T47D (cell line): ENCODE measurements at regions not wholly inside any gene's neighbourhood (a gene's known extent, or its start where the extent isn't known, plus 50 kb on each side); places are given as distances from the start of the nearest gene placed in this dataset.

ENCODE experiments used
- DNase-seq, 2 experiments: peaks; one replicate each; pipeline versions ENCODE4 v3.0.0 to v3.0.0-alpha.2; 2011 to 2012; ENCODE audit warnings: low read depth in 1 of 2, low spot score in 1 of 2
- JUND ChIP-seq: IDR thresholded peaks from 2 replicates; pipeline ENCODE4 v1.6.1; 2012; ENCODE audit warnings: low read depth
- in situ Hi-C: cut with HindIII; loops from 2 replicates; pipeline ENCODE4 v1.10.0; 2016; ENCODE audit warnings: low sequenced_read_pairs, low pct_unique_long_range_greater_than_20kb

DNA sequence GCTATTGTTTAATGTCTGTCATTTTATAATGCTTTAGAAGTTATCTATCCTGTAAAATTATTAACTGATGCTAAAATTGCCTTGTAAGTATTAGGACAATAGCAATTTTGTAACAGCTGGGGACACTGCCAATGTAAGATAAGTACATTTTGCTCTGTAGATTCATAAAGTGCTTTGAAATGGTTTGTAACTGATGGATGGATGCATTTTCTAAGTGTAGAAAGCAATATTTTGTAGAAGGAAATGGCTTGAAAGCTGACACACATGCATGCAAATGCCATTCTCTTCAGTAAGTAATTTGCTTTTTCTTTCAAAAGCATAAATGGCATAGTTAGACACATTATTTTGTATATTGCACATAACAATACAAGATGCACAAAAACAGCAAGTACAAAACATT lies 129.8 kb downstream of the FOXG1 start:
- DNase-seq: no peak
- in situ Hi-C loops: no loop called here
- TF ChIP-seq JUND: no peak

DNA sequence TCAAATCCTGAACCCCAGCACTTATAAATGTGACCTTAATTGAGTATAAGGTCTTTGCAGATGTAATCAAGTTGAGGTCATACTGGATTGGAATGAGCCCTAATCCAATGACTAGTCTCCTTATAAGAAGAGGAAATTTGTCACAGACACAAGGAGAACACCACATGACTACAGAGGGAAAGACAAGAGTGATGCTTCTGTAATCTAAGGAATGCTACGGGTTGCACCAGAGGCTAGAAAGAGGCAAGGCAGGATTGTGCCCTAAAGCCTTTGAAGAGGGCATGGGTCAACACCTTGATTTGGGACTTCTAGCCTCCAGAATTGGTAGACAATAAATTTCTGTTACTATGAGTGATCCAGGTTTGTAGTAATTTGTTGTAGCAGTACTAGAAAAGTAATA lies 135.0 kb downstream of the FOXG1 start:
- no peak for DNase-seq
- no peak for TF ChIP-seq JUND
- in situ Hi-C loops: no loop called here

DNA sequence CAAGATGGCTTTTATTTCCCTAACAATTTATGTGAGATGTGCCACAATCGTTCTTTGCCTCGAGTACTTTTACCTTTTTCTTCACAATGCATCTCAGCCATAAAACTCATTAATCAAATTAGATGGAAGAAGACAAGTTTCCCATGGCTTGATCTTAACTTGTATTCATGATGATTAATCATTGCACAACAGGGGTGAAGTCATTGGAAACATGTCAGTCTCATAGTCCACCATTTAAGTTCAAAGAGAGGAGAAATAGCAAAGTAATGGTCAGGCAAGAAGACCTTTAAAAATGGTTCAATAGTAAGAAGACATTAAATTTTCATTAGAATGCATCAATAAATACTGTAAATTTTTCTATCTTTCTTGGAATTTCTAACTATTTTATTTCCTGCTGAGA lies 136.3 kb downstream of the FOXG1 start:
- TF ChIP-seq JUND: no peak
- no peak for DNase-seq
- in situ Hi-C loops: no loop called here

DNA sequence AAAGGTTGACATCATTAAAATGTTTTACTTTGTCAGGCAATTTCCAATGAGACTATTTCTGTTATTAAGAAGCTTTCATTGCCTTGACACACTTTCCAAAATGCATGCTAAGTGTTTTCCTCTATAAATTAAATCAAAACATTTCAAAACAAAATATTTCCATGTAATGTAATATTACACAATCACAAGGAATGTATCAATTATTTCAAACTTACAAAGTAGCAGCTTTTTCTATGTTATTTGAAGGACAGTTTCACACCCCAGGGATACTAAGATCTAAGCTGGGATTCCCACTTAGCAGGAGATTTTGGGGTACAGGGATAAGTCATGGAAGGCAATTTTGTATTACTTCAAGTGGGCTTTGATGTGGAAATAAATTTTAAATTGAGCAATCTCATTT lies 144.9 kb downstream of the FOXG1 start:
- no peak for DNase-seq
- in situ Hi-C loops: no loop called here
- no peak for TF ChIP-seq JUND

DNA sequence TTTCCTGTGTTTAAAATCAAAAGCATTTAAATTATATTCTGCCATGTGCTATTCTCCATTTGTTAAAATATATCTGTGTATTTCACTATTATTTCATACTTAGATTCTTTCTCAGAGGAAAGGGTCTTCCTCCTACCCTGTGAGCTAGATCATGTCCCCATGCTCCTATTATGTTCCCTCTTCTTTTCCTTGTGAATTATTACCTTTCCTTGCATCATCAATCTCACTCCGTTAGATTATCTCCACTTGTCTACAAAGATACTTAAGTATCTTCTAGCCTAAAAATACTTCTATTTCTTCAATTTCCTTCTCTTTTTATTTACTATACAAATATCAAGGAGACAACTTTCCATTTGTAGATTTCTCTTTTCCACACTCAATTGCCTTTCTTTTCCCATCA lies 146.5 kb downstream of the FOXG1 start:
- TF ChIP-seq JUND: no peak
- no peak for DNase-seq
- in situ Hi-C loops: no loop called here

DNA sequence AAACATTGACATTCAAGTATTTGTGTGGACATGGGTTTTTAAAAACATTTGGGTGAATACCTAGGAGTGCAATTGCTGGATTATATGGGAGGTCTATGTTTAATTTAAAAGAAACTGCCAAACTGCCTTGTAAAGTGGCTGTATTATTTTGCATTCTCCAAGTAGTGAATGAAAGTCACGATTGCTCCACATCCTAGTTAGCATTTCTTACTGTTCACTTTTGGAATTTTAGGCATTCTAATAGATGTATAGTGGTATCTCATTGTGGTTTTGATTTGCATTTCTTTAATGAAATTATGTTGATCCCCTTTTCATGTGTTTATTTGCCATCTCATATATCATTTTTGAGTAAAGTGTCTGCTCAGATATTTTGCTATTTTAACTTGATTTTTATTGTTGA lies 159.5 kb downstream of the FOXG1 start:
- no peak for DNase-seq
- in situ Hi-C loops: no loop called here

GRCh38 chr14:28931999-28932398 lies 165.4 kb downstream of the FOXG1 start:
- TF ChIP-seq JUND: no peak
- no peak for DNase-seq
- in situ Hi-C loops: no loop called here

More for the DNA sequence above, 159.5 kb downstream of the FOXG1 start:
- TF ChIP-seq JUND: no peak

- TF ChIP-seq JUND: no peak
- no peak for DNase-seq
- in situ Hi-C loops: no loop called here
These were observed 170.0 kb downstream of the FOXG1 start for GRCh38 chr14:28936601-28937000.

DNA sequence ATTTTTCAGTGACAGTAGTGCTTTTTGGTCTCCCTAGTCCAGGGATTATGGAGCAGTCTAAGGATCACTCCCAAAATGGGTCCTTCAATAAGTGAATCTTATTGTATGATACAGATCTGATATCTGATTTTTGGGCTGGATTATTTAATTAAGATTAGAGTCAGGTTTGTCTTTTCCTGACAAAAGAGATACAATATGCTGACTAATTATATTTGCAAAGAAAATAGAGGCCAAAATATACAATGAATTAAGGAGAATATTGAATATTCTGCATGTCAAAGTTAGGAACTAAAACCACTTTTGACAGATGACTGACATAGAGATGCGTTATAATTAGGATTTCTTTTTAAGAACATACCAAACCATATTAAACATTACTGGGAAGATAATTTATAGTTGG lies 175.2 kb downstream of the FOXG1 start:
- no peak for DNase-seq
- in situ Hi-C loops: no loop called here
- TF ChIP-seq JUND: no peak

GRCh38 chr14:28944605-28945004 lies 178.0 kb downstream of the FOXG1 start:
- in situ Hi-C loops: no loop called here
- no peak for DNase-seq
- no peak for TF ChIP-seq JUND

DNA sequence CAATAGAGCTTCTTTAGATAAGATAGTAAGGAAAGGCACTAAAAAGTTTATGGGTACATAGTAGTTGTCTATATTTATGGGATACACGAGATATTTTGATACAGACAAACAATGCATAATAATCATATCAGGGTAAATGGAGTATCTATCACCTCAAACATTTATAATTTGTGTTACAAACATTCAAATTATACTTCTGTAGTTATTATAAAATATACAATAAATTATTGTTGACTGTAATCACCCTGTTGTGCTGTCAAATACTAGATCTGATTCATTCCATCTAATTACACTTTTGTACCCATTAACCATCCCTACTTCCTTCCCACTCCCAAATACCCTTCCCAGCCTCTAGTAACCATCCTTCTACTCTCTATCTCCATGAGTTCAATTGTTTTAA lies 179.7 kb downstream of the FOXG1 start:
- no peak for DNase-seq
- in situ Hi-C loops: no loop called here
- TF ChIP-seq JUND: no peak

DNA sequence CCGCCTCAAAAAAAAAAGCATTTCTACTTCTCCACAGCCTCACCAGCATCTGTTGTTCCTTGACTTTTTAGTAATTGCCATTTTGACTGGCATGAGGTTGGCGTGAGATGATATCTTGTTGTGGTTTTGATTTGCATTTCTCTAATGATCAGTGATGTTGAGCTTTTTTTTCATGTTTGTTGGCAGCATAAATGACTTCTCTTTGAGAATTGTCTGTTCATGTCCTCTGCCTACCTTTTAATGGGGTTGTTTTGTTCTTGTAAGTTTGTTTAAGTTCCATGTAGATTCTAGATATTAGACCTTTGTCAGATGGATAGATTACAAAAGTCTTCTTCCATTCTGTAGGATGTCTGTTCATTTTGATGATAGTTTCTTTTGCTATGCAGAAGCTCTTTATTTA lies 182.9 kb downstream of the FOXG1 start:
- in situ Hi-C loops: no loop called here
- no peak for TF ChIP-seq JUND
- no peak for DNase-seq

GRCh38 chr14:28952161-28952560 lies 185.6 kb downstream of the FOXG1 start:
- in situ Hi-C loops: no loop called here
- no peak for DNase-seq
- TF ChIP-seq JUND: no peak

- in situ Hi-C loops: no loop called here
- 0 out of 2 replicates have a peak, but pooled peaks have one; percentile 17 for TF ChIP-seq JUND
- DNase-seq: peak in 1 of 2 experiments; percentile 42
These were observed 186.1 kb downstream of the FOXG1 start for GRCh38 chr14:28952666-28953065.

DNA sequence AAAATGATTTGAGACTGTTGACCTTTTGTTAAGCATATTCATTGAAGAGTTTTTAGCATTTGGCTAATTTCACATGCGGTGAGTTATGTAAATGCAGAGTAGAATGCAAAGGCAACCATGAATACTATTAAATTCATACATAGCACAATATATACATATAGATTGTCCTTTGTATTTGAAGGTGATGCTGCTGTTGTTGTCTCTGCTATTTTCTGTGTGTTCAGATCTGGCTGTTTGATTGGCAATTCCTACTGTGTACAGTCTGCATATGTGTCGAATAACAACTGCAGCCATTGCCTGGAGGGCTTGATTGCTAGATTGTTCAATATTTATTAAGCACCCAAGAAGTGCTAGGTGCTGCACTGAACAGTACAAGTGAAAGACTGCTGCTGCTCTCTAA lies 187.4 kb downstream of the FOXG1 start:
- no peak for TF ChIP-seq JUND
- in situ Hi-C loops: no loop called here
- peak in 1 of 2 experiments; percentile 22 for DNase-seq
